Esophagus mucosa (tissue), 1 donor: ENCODE measurements at regions not wholly inside any gene's neighbourhood (a gene's known extent, or its start where the extent isn't known, plus 50 kb on each side); places are given as distances from the start of the nearest gene placed in this dataset.
"Not testable (repeated sequence)": the region's sequence is repeated elsewhere in the genome, so short reads cannot be mapped to it uniquely, and the experiment has no call there.

Experiments used
- ATAC-seq: fragments of 200-7000 bp; cut with Tn5 transposase; one replicate; pipeline ENCODE4 v1.9.1; 2020
- donor health status: DM: yes; HTN: yes; CAD: no.

DNA sequence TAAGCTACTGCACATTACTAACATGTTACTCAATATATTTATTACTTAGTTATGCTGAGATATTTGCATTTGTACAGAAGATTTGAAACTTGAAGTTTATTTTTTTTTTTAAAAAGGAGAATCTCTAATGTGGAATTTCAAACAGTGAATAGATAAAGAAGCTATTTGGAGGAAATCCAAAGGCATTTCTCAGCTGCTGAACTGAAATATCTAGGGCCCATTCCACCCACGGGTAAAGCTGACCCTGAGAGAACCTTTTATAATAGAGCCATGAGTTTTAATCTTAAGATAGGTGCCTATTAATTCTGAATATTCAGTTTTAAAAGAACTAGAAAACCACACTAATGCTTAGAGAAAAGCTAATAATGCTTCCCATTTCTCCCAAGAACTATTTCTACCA lies 225.4 kb upstream of the CAND1 start:
- no peak for ATAC-seq

DNA sequence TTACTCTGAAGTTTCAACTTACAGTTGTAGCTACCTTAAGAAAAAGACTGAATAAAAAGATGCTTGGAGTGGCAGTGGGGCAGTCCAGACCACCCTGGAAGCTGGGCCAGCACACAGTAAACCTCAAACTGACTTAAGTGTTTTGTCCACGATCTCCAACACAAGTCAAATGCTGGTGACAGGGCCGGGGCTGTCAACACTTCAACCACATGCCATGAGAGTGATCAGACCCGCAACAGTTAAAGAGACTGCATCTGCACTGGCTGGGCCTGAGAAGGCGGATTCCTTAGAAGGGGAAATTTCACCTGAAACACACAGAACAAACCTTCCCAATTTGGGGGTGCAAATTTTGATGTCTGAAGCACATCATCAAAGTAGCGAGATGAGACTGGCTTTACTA lies 223.5 kb upstream of the CAND1 start:
- ATAC-seq, result no peak

GRCh38 chr12:67046062-67046461 lies 223.1 kb upstream of the CAND1 start:
- ATAC-seq, result no peak

- ATAC-seq, result no peak
These were observed 221.5 kb upstream of the CAND1 start for GRCh38 chr12:67047634-67048033.

DNA sequence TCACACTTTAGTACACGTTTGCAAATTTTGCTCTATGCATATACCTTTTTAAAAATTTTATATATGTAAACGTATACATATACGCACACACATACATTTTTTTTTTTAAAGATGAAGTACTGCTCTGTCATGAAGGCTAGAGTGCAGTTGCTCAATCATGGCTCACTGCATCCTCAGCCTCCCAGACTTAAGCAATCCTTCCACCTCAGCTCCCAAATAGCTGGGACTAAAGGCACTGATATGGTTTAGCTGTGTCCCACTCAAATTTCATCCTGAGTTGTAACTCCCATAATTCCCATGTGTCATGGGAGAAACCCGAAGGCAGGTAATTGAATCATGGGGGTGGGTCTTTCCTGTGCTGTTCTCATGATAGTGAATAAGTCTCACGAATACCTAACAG lies 220.8 kb upstream of the CAND1 start:
- no peak for ATAC-seq

GRCh38 chr12:67049199-67049598 lies 220.0 kb upstream of the CAND1 start:
- not testable (repeated sequence) for ATAC-seq

GRCh38 chr12:67052981-67053380 lies 216.2 kb upstream of the CAND1 start:
- ATAC-seq, result no peak

GRCh38 chr12:67056329-67056728 lies 212.8 kb upstream of the CAND1 start:
- peak; percentile 75 for ATAC-seq

GRCh38 chr12:67057072-67057471 lies 212.1 kb upstream of the CAND1 start:
- ATAC-seq, result peak; percentile 93

- ATAC-seq, result no peak
These were observed 207.0 kb upstream of the CAND1 start for GRCh38 chr12:67062193-67062592.

DNA sequence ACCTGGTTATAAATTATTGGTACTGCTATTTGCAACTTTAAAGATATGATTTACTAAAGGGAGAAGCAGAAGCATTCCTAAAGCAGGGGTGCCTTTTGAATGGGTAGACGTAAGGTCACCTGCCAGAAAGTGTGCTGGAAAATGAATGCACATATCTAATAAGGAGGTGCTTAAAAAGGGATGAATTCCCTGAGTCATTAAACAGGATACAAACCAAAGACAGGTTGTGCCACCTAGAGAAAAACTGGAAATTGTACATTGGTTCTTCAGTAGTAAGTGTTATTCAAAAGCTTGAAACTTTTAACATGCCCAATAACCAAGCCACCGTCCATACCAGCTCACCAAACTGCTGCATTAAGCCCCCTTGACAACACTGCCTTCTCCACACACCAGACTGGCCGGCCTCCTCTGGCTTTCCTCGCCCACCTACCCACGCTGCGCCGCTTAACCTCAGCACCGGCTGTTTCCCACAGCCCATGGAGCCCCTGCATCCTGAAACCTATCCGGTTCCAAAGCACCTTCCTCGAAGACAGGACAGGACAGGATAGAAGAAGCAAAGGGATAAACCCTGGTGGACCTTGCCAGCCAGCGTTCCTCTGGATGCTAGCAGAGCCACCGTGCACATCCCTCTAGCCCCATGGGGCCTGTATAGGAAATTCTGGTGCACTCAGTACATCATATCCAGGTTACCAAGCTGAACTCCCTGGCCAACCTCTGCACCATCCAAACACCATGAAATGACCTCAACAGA lies 201.5 kb upstream of the CAND1 start:
- peak; percentile 52 for ATAC-seq

- ATAC-seq, result peak; percentile 13
These were observed 200.9 kb upstream of the CAND1 start for GRCh38 chr12:67068204-67068731.

- peak; percentile 62 for ATAC-seq
These were observed 200.3 kb upstream of the CAND1 start for GRCh38 chr12:67068761-67069450.

DNA sequence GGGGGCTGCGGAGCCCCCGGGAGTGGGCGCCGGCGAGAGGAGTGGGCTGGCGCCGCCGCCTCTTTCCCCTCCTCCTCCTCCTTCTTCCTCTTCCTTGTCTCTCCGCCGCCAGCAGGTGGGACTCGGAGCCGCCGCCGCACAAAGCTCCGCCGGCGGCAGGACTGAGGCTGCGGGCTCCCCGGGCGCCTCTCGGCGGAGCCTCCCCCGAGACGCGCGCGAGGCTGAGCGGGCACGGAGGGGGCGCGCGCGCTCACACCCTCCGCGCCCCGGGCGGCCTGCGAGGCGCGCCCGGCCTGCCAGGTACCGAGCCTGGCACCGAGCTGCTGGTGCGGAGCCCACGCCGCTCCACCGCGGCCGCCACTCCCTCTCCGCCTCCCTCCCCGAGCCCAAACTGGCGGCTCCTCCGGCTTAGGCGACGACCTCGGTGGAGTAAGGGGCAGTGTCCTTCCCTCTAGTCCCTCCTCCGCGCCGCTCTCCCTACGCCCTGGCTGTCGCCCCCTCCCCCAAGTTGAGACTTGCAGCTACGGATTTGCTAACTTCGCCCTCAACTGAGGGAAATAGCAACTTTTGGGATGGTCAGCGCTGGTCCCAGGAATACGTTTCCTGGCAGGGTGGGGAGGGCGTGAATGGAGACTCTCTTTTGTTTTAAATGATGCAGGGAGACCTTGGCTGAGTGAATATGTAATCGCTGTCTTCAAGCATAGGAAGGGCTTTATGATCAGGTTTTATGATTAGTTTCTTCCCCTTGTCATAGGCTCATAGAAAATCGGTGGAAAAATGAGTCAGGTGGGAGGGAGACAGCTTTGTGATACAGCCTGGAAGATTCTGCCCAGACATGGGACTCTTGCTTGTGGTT lies 199.5 kb upstream of the CAND1 start:
- ATAC-seq, result peak; percentile 81

- ATAC-seq, result no peak
These were observed 198.9 kb upstream of the CAND1 start for GRCh38 chr12:67070307-67070600.

DNA sequence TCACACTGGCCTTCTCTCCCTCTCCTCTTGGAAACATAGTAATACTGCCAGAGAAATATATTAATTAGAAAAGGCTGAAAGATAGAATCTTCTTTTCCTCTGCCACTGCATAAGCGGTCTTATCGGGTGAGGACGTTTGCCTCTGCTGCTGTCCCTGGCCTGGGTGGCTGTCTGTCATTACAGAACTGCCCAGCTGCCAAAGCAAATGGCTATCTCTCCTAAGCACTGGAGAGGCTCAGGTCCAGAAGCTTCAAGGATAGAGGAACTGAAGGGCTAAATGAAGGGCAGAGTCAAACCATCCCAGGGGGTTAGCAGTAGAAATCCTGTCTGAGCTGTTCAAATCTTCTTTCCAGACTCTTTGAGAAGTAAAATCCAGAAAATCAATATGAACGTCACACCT lies 198.6 kb upstream of the CAND1 start:
- ATAC-seq, result no peak

DNA sequence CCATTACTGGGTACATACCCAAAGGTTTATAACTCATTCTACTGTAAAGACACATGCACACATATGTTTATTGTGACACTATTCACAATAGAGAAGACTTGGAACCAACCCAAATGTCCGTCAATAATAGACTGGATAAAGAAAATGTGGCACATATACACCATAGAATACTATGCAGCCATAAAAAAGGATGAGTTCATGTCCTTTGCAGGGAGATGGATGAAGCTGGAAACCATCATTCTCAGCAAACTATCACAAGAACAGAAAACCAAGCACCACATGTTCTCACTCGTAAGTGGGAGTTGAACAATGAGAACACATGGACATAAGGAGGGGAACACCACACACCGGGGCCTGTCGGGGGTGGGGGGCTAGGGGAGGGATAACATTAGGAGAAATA lies 196.9 kb upstream of the CAND1 start:
- not testable (repeated sequence) for ATAC-seq

DNA sequence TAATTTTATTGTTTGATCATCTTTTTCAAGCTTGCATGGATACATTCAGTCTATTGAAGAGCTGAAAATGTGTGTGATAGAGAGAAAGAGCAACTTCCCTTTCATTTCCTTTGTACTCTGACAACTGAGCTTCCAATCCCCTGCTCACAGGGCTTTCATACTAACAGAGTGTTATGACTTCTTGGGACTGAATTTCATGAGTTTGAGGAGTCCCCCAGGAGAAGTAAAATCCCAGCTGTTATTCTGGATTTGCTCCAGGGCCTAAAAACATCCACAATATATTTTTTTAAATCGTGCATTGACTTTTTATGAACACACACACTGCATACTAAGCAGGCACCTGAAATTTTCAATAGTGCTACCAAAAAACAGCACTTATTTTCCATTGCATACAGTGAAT lies 195.8 kb upstream of the CAND1 start:
- no peak for ATAC-seq

GRCh38 chr12:67074072-67074471 lies 195.1 kb upstream of the CAND1 start:
- ATAC-seq, result no peak

GRCh38 chr12:67077617-67078016 lies 191.5 kb upstream of the CAND1 start:
- ATAC-seq, result peak; percentile 61

DNA sequence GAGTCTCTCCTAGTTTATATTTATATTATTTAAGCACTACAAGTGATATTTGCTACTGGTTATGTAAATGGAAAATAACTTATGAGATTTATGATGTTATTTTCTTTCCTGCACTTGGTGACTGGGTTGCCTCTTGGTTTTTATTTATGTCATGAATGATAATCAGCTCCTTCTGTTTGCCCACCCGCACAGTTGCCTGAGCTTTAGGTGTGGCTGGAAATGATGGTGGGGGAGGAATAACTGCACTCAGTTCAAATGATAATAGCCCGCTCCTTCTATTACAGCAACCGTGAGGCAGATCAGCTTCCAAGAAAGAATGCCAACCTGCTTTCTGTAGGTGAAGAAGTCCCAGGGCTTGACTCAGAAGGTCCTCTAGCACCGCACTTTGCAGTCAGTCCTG lies 190.2 kb upstream of the CAND1 start:
- ATAC-seq, result no peak

DNA sequence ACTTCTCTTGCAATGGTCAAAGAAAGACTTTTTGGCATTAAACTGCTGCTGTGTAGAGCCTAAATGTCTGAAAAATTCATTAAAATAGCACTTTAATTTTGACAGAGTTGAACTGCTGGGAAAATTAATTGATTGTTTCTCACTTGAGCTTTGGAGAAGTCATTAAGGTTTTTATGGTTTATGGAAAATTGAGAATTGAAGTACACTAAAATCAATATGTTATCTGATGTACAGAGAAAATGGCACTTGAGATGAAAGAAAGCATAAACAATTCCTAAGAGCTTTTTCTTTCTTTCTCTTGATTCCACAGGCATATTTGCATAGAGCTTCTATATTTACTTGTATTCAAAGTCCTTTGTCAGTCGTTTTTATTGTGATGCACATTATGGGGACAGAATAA lies 188.5 kb upstream of the CAND1 start:
- no peak for ATAC-seq

GRCh38 chr12:67082221-67082620 lies 186.9 kb upstream of the CAND1 start:
- peak; percentile 79 for ATAC-seq
